GM12875 (cell line): ENCODE measurements at regions not wholly inside any gene's neighbourhood (a gene's known extent, or its start where the extent isn't known, plus 50 kb on each side); places are given as distances from the start of the nearest gene placed in this dataset.

ENCODE experiments used
- H3K4me3 ChIP-seq: one replicate; pipeline ENCODE4 v1.5.1; 2011; ENCODE audit warnings: low read depth, low read length, control low read depth
- TF ChIP-seq, protein P1 (sequence below): IDR thresholded peaks from 2 replicates; pipeline ENCODE4 v1.5.1; 2011; ENCODE audit warnings: low read depth, mild to moderate bottlenecking, control low read depth, inconsistent platforms, low read length, moderate library complexity, borderline replicate concordance; ENCODE audit not compliant: insufficient read depth

DNA sequence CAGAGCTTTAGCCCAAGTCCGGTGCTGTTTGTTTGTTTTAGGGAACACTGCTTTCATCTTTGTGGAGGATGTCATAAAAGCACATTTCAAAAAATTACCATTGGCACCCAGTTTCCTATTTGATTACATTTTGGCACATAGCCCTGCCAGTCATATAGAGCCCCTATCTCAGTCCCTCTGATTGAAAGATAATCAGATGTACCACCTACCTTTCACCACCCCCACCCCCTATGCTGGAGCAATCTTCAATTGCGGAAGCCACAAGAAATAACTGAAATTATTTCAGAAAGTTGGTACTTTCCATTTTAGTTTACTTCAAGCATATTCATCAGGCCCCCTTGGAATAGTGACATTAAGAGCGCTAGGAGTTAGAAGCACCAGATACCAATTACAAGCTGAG is 136.7 kb upstream of the RPL34 start:
- TF ChIP-seq, protein P1, sequence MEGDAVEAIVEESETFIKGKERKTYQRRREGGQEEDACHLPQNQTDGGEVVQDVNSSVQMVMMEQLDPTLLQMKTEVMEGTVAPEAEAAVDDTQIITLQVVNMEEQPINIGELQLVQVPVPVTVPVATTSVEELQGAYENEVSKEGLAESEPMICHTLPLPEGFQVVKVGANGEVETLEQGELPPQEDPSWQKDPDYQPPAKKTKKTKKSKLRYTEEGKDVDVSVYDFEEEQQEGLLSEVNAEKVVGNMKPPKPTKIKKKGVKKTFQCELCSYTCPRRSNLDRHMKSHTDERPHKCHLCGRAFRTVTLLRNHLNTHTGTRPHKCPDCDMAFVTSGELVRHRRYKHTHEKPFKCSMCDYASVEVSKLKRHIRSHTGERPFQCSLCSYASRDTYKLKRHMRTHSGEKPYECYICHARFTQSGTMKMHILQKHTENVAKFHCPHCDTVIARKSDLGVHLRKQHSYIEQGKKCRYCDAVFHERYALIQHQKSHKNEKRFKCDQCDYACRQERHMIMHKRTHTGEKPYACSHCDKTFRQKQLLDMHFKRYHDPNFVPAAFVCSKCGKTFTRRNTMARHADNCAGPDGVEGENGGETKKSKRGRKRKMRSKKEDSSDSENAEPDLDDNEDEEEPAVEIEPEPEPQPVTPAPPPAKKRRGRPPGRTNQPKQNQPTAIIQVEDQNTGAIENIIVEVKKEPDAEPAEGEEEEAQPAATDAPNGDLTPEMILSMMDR: no peak
- H3K4me3 ChIP-seq: no peak overlapping the region

DNA sequence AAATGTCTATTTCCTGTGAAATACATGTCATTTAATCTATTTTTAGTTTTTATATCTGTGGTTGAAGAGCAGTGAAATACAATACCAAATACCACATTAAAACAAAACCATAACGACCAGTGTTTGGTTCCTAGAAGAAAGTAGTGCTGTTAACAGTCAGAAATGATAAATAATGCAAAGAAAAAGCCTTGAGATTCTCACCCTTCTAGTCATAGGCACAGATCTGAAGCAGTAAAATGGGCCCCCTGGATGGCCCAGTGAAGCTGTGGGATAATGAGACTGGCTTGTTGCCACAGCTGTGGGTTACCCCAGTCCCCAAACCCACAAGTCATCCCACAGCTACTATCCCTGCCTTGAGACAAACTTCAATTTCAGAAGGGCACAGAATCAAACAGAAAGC is 137.3 kb upstream of the RPL34 start:
- no peak overlapping the region for H3K4me3 ChIP-seq

DNA sequence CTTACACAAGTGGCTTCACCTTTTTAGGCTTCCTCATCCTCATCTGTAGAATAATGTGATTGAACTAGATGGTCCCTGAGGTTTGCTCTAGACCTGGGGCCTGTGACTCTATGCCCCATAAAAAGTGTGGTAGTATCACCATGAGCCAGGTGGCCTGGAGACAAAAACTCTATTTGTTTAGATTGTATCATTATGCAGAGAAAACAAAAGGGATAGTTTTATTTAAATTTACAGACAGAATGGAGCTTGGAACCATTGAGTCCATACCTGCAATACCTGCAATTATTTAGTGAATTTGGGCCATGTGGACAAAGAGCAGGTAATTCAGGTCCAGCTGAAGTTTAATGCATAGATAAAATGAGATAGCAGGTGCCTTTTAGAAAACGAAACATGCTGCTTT is 139.5 kb upstream of the RPL34 start:
- H3K4me3 ChIP-seq: no peak overlapping the region
- TF ChIP-seq, protein P1: no peak

More for the DNA sequence above, 137.3 kb upstream of the RPL34 start:
- TF ChIP-seq, protein P1: no peak

DNA sequence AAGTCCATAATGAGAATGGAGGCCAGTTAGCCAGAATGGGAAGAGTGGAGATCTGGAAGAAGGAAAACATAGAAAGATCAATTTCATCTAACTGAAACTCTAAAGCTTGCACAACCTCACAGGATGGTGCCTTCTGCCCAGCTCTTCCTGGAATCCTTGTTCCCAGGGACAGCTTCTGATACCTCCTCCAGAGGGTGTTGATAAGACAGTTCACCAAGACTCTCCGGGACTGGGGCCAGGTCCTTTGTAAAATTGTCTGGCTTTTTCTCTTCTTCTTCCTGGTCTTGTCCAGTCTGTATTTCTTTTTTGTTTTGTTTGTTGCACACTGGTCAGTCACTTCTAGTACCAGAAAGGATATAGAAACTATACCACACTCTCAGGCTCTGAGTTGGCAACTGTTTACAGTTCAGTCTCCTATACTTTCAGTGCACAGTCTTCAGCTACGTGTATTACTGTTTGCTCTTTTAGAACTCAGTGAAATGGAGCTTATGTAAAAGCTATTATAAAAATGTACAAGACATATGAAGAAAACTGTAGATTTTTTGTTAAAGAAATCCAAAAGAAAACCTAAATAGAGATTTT is 142.8 kb upstream of the RPL34 start:
- TF ChIP-seq, protein P1: no peak

DNA sequence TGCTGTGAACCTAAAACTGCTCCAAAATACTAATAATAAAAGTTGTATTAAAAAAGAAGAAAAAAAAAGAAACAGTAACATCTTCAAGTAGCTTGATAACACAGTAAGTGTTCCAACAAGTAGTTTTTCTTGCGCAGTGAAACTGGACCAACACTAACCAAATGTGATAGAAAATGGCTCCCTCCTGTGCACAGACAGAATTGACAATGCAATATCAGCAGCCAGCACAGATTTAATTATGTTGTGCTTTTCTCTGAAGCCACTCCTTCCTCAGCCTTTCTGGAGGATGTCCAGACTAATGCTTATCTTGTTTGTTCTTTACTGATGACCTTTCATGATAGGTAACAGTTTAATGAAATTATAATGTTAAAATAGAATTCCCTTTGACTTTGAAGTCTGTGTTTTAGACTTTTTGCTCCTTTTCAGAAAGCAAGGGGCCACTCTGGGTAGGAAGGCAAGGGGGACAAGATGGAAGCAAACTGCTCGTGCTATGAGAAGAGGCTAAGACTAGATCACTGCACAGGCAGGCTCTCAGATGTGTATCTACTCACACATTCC is 147.1 kb upstream of the RPL34 start:
- TF ChIP-seq, protein P1: no peak
- H3K4me3 ChIP-seq: no peak overlapping the region

More for the DNA sequence above, 142.8 kb upstream of the RPL34 start:
- H3K4me3 ChIP-seq: no peak overlapping the region

DNA sequence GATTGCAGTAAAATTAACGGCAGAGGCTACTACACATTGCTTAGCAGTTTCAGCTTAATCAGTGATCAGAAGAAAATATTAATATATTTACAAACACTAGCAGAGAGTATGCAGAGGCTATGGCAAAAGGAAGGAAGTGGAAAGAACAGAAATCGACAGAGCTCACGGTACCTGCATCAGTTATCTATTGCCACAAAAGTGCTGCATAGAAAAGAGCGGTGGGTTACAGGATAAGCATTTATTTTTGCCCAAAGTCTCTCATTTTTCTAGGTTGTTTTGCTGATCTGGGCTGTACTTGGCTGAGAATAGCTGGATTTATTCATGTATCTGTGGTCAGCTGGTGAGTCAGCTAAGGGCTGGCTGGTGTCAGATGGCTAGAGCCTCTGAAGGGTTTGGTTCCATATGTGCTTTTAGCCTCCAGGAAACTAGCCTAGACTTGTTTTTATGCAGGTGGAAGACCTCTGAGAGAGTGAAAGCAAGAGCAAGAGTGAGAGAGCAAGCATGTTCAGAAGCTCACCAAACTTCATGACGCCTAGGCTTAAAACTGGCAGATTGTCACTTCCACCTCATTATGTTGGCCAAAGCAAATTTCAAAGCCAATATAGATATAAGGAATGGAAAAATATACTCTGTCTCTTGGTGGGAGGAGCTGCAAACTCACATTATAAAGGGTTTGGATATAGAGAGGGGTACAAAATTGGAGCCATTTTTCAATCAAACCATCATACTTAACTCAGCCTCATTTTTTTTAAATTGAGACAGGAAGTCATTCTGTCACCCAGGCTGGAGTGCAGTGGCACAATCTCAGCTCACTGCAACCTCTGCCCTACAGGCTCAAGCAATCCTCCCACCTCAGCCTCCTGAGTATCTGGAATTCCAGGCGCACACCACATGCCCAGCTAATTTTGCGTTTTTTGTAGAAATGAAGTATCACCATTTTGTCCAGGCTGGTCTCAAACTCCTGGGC is 153.2 kb upstream of the RPL34 start:
- TF ChIP-seq, protein P1: no peak
- H3K4me3 ChIP-seq: no peak overlapping the region
